ENCODE measurements at regions not wholly inside any gene's neighbourhood (a gene's known extent, or its start where the extent isn't known, plus 50 kb on each side); places are given as distances from the start of the nearest gene placed in this dataset.

DNA sequence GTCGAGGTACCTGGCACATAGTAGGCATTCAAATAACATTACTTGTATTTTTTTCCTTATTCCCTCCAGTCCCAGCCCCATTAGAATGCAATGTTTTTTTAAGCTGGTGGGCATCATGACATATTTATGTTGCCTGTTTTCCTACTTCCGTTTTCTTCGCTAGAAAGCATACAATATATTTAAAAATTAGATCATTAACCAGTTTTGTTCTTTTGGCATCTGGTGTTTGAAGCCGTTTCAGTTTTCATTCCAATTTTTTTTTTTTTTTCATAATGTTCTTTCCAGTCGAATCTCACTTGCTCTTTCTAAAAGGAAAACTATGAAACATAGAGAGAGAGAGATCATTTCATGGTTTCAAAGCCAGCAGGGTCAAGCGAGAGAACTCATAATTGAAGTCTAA is 228.3 kb upstream of the C9orf72 start:
- Histone ChIP-seq H3K4me3 (ENCODE audit: control insufficient read depth in 2 of 3, extremely low read depth in 1 of 3, insufficient read depth in 2 of 3, low read depth in 1 of 3, low read length in 3 of 3) (no peak overlapping the region), H3K4me1 (ENCODE audit: control insufficient read depth, extremely low read depth, insufficient read depth, low read length) (peaks cover 12% of the 10 kb centered on the region), H3K36me3 (ENCODE audit: control insufficient read depth in 2 of 2, extremely low read depth in 1 of 2, insufficient read depth in 2 of 2, low read length in 2 of 2) (no peaks in the 10 kb centered on the region), H3K9ac (ENCODE audit: control insufficient read depth, extremely low read depth, insufficient read depth, low read length) (no peak overlapping the region), H3K9me1 (ENCODE audit: control insufficient read depth, extremely low read depth, insufficient read depth, low read length) (no peaks in the 10 kb centered on the region), H3K4me2 (ENCODE audit: control insufficient read depth, extremely low read depth, insufficient read depth, low read depth, low read length) (no peak overlapping the region), H3K79me2 (ENCODE audit: control insufficient read depth, insufficient read depth, low read length) (no peaks in the 10 kb centered on the region), H3K27me3 (ENCODE audit: control insufficient read depth, extremely low read depth, insufficient read depth, low read length) (no peaks in the 10 kb centered on the region), H3K9me3 (ENCODE audit: control insufficient read depth, low read depth, low read length) (no peaks in the 10 kb centered on the region), H2AFZ (ENCODE audit: control insufficient read depth, low read length) (no peak overlapping the region), H3K27ac (ENCODE audit: control insufficient read depth, insufficient read depth, low read length) (no peak overlapping the region), H4K20me1 (ENCODE audit: control insufficient read depth, extremely low read depth, insufficient read depth, low read length) (no peaks in the 10 kb centered on the region)
- TF ChIP-seq CTCF (optimal IDR thresholded peaks at IDR 0.05 in 1 of 3, IDR thresholded peaks at IDR 0.05 in 1 of 3, conservative IDR thresholded peaks at IDR 0.05 in 1 of 3; ENCODE audit: extremely low read depth in 1 of 3, insufficient read depth in 2 of 3, low read length in 3 of 3): no peak
- no peak for TF ChIP-seq EZH2 (IDR thresholded peaks at IDR 0.05; ENCODE audit: low read length)
- no peak for FAIRE-seq
- dilution Hi-C loops (cut with MboI; ENCODE audit: extremely low pct_ligation_motif_present, low sequenced_read_pairs): no loop called here
- DNase-seq (ENCODE audit: low read depth, low spot score): no peak

GRCh38 chr9:27802418-27802817 is 229.1 kb upstream of the C9orf72 start:
- TF ChIP-seq EZH2 (IDR thresholded peaks at IDR 0.05; ENCODE audit: low read length): no peak
- TF ChIP-seq CTCF (optimal IDR thresholded peaks at IDR 0.05 in 1 of 3, IDR thresholded peaks at IDR 0.05 in 1 of 3, conservative IDR thresholded peaks at IDR 0.05 in 1 of 3; ENCODE audit: extremely low read depth in 1 of 3, insufficient read depth in 2 of 3, low read length in 3 of 3): no peak

More at GRCh38 chr9:27802418-27802817, 229.1 kb upstream of the C9orf72 start:
- H3K79me2 ChIP-seq (ENCODE audit: control insufficient read depth, insufficient read depth, low read length): no peaks in the 10 kb centered on the region
- H3K27ac ChIP-seq (ENCODE audit: control insufficient read depth, insufficient read depth, low read length): no peak overlapping the region
- dilution Hi-C loops (cut with MboI; ENCODE audit: extremely low pct_ligation_motif_present, low sequenced_read_pairs): no loop called here
- no peaks in the 10 kb centered on the region for H3K9me1 ChIP-seq (ENCODE audit: control insufficient read depth, extremely low read depth, insufficient read depth, low read length)
- FAIRE-seq: no peak
- peaks cover 12% of the 10 kb centered on the region for H3K4me1 ChIP-seq (ENCODE audit: control insufficient read depth, extremely low read depth, insufficient read depth, low read length)
- no peaks in the 10 kb centered on the region for H3K36me3 ChIP-seq (ENCODE audit: control insufficient read depth in 2 of 2, extremely low read depth in 1 of 2, insufficient read depth in 2 of 2, low read length in 2 of 2)
- H3K27me3 ChIP-seq (ENCODE audit: control insufficient read depth, extremely low read depth, insufficient read depth, low read length): no peaks in the 10 kb centered on the region
- no peaks in the 10 kb centered on the region for H3K9me3 ChIP-seq (ENCODE audit: control insufficient read depth, low read depth, low read length)
- no peak for DNase-seq (ENCODE audit: low read depth, low spot score)
- no peaks in the 10 kb centered on the region for H4K20me1 ChIP-seq (ENCODE audit: control insufficient read depth, extremely low read depth, insufficient read depth, low read length)
- H3K4me3 ChIP-seq (ENCODE audit: control insufficient read depth in 2 of 3, extremely low read depth in 1 of 3, insufficient read depth in 2 of 3, low read depth in 1 of 3, low read length in 3 of 3): no peak overlapping the region
- no peak overlapping the region for H3K9ac ChIP-seq (ENCODE audit: control insufficient read depth, extremely low read depth, insufficient read depth, low read length)
- H2AFZ ChIP-seq (ENCODE audit: control insufficient read depth, low read length): no peak overlapping the region
- H3K4me2 ChIP-seq (ENCODE audit: control insufficient read depth, extremely low read depth, insufficient read depth, low read depth, low read length): no peak overlapping the region

Data from keratinocyte (primary cell).